ENCODE measurements at regions not wholly inside any gene's neighbourhood (a gene's known extent, or its start where the extent isn't known, plus 50 kb on each side); places are given as distances from the start of the nearest gene placed in this dataset.
A peak's percentile ranks its signal among the peaks of the same experiment; 100 is the strongest.
"Not testable (repeated sequence)": the region's sequence is repeated elsewhere in the genome, so short reads cannot be mapped to it uniquely, and the experiment has no call there.

DNA sequence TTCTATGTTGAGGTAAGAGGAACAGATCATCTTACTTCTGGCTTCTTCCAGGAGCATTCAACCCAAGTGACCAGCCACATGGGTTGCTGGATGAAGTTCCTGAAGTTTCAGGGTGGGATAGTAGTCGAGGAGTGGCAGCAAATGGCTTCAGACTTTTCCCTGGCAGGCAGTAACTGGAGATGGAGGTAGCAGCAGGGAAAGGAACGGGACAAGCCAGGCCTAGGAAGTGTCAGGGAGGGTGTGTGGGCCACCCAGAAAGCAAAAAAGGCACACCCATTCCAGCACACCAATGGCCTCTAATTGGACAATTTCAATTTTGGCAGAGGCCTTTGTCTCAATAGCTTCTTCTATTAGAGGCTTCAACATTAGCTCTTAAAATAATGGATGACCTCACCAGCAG, 498.6 kb upstream of the ATP11B start:
- DNase-seq = no peak

DNA sequence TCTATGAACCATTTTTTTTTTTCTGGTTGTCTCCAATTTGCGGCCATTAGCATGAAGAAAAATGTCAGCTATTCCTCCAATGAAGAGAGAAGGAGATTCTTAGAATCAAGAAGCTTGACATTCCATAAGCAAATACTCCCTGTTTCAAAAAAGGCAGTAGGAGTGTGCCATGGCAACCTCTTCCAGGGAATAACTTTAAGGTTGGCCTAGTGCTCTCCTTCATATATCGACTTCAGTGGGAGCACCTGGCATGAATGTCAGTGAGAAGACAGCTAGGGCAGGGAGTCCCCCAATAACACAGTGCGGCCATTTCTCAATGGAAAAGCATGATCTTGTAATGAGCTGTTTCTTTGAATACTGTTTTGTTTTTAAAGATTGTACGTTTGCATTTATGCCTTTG, 493.0 kb upstream of the ATP11B start:
- DNase-seq = no peak

DNA sequence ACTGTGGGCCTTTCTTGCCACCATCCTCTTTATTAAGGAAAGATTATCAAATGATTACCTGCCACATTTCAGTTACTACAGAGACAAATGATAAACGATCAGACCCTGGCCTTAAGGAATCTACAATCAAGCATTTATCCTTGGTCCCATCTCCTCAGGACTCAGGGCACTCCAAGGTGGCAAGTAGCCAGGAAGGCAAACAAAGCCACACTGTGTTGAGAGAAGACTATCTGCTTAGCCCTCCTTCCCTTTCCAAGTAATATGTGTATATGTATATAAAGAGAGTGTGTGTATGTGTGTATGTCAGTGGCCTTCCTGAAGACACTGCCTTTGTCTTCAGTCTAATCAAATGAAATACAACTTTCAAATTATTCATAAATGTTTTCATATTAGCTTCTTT, 490.1 kb upstream of the ATP11B start:
- no peak for DNase-seq

DNA sequence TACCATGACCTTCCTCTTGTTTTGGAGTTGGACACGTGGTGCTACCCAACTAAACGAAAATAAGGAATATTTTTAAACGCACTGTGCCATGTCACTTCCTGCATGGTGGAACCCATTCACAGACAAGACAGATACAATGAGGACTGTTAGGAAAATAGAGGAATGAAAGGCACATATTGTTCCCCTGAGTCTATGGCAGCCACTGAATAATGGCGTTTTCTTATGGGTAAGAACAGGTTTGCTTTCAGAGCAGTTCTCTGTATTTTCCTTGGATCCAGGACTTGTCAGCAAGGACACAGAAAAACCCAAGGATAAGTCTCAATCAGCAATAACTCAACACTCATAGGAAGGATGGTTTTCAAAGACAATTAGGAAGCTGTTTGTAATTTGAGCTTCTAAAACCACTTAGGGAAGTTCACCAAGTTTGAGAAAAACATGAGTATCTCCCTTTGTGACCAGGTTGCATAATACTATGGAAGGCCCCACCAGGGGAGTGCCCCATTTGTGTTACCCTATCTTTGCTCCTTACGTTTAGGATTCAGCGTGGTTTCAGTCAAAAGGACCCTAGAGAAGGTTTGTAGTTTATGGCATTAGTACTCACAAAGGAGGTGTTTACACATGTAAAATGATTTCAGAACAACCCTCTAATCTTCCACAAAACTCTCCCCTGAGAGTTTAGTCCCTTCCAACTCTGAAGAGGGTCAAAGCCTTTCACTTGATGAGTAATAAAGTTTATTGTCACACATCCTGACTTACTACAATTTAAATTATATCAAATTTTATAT, 487.2 kb upstream of the ATP11B start:
- DNase-seq = no peak

DNA sequence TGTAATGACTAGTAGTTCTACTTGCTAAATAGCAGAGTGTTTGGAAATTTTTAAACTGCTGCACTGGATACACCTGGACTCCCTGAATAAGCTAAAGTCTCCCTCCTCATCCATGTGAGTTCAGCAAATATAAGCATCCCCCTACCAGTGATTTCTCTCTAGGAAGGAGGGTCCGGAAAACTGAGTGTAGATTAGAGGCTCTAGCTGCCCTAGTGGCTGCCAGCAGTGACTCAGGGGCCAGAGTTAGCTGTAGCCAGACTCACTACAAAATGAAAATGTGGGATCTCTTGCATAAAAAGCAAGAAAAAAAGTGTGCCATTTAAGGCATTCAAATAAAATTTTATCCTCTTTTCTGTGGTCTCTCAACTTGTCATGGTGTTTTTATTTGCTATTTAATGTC, 485.0 kb upstream of the ATP11B start:
- DNase-seq = no peak

DNA sequence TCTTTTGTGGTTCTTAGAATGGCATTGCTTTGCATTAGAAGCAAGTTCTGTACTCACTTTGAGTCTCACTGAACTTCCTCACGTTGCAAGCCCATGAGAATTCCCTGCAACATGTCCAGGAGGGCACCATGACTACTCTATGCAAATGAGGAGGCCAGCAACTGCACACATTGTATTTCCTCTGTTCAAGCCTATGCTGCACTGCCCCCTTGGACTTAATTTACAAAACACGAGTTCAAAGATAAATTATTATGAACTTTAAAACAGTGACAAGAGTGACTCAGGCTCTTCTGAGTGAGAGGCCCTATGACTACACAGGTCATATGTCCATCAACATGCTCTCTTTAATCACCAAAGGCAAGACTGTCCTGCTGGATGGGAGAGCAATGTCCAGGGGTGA, 484.2 kb upstream of the ATP11B start:
- no peak for DNase-seq

DNA sequence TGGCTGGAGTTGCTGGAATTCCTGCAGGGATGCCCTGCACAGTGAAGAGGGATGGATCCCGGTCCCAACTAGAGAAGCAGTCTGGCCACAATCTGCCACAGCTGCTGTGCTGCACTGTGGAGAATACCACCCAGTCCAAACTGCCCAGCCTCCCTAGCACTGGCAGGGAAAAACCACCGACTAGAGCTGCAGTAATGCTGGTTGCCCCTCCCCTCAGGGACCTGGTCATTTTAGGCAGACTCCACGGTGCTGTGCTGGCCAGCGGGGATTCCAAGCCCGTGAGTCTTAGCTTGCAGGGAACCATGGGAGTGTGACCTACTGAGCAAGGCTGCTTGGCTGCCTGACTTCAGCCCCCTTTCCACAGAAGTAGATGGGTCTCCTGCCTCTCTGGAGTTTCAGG, 478.0 kb upstream of the ATP11B start:
- no peak for DNase-seq

DNA sequence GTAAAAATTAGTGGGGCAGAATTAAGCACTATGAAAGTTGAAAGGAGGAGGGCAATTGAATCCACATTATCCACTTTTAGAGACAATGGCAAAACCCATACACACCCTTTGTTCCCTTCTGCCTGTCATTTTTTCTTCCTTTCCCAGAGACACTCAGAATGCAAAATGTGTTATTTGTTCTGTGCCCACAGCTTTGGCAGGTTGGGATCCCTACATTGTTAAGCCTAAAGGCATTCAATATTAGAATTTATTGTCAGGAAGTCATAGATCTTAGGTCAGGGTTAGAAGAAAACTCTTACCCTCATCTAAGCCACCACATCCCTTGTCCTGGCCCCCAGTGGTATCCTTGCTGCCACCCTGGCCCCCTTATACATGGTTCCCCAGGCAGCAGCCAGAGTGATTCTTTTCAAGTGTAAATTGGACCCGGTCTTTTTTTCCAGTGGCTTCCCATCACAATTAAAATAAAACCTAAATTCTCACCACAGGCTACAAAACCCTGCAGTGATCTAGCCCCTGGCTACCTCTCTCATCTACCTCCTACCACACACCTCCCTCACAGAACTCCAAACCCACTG, 470.1 kb upstream of the ATP11B start:
- no peak for DNase-seq

DNA sequence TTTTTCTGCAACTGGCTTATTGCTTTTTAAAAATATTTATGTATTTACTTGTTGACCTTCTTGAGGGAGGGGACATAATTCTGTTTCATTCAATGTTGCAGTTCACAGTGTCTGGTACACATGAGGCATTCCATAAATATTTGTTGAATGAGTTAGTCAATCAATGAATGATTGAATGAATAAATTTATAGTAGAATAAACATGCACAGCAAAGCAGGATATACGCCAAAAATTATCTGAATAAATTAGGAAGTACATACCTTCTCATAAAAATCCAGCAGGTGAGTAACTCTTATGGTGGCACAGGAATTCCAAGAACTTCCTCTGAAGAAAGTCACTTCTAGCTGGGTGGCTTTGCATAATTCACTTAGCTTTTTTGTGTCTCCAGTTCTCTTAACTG, 469.4 kb upstream of the ATP11B start:
- no peak for DNase-seq

DNA sequence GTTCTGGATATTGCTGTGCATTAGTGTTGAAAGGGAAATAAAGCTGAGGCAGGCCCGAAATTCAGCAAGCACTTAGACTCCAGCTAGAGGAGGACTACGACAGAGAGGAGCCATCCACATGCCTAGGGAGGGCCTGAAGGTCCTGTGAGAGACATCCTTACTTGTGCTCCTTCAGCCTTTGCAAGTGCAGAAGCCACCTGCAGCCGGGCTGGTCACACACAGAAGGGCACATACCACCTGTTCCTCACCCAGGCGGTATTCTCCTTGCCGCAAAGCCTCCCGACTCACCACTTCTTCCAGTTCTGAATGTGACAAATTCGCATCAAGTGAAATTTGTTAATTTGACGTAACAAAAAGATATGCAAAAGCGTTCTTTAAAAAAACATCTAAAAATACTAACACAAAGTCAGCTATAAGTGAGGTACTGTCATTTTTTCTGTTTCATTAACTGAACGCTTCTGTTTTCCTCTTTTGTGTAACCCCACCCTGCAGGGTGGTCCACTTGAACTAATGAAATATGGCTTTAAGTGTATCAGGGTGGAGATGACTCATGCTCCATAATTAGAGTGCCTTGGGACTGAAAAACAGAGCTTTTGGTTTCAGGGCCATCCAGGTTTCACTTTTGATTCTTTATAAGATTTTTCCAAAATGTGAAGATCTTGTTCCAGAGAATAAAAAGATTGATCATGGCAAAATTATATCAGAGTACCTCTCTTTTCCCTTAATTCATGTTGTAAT, 467.9 kb upstream of the ATP11B start:
- no peak for DNase-seq

DNA sequence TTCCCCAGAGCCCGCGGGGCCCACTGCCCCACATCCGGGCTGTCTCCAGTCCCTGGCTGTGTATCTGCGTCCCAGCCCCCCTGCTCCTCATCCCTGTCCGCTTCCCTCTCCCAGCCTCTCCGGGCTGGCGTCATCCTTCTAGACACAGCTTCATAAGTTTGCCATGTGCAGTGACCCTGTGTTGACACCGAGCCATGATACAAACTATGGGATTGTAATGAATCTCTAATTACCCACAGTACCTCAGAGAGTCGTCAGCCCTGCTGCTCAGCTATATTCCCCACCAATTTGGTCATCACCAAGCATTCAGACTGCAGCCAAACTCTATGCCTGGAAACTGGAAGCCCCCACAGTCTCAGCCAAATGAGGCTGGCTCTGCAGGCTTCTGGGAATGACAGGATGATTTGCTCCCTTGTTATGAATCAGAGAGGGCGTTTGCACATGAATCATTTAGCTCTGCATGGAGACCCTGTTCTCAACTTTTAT, 466.1 kb upstream of the ATP11B start:
- DNase-seq = no peak

DNA sequence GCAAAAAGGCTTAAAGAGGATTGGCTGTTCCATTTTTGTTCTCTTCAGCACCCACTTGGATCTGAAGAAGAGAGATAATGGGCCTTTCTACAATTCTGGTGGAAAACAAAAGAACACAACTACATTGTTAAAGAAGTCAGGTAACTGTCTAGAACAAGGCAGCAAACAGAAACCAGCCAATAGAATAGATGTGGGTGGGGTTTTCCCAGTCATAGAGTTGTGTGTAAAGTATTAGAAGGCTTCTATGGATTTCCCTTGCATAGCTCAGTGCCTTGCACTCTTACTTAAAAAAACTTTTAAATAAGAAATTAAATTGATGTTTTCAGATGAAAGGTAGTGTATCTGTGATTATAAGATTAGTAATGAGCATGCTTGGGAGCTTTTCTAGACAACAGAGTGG, 462.7 kb upstream of the ATP11B start:
- DNase-seq = no peak

DNA sequence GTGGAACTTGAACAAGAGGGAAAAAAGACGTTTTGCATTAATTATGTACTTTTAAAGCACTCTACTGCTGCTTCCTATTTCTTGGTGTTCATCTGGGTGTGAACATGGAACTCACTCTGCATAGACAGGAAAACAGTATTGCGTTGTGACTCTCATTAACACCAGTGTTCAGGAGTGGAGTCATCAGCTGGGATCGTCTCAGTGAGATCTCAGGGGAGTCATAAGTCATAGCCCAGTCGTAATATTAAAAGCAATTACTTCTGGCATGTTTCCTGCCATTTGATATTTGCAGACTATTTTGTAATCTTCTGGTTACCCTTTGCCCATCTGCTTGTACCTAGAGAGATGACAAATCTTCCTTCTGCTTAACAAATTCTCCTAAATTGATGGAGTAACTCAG, 462.0 kb upstream of the ATP11B start:
- peak; percentile 80 for DNase-seq

DNA sequence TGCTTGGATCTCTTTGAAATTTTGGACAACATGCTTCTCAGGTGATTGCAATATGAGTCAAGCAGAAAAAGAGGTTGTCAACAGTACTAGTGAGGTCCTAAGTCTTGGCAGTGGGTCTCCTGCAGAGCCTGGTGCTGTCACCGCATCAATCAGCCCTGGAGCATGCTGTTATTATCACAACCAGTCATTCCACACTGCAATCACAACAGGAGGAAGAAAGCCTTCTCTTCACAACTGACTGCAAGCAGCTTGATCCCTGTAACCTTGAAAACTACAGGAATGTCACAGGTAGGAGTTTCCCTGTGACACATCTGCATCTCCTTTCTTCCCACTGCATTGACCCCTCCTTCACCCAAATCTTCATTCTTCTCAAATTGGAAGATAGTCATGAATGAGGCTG, 451.1 kb upstream of the ATP11B start:
- no peak for DNase-seq

DNA sequence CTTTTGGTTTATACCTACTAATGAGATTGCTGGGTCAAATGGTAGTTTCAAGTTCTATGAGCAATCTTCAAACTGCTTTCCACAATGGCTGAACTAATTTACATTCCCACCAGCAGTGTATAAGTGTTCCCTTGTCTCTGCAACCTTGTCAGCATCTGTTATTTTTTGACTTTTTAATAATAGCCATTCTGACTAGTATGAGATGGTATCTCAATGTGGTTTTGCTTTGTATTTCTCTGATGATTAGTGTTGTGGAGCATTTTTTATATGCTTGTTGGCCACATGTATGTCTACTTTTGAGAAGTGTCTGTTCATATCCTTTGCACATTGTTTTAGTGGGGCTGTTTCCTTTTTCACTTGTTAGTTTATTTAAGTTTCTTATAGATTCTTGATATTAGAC, 449.3 kb upstream of the ATP11B start:
- DNase-seq = not testable (repeated sequence)

DNA sequence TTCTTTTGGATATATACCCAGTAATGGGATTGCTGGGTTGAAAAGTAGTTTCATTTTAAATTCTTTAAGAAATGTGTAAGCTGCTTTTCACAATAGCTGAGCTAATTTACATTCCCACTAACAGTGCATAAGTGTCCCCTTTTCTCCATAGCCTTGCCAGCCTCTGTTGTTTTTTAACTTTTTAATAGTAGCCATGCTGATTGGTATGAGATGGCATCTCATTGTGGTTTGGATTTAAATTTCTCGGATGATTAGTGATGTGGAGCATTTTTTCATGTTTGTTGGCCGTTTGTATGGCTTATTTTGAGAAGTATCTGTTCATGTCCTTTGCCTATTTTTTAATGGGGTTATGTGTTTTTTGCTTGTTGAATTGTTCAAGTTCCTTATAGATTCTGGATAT, 444.3 kb upstream of the ATP11B start:
- DNase-seq = no peak

DNA sequence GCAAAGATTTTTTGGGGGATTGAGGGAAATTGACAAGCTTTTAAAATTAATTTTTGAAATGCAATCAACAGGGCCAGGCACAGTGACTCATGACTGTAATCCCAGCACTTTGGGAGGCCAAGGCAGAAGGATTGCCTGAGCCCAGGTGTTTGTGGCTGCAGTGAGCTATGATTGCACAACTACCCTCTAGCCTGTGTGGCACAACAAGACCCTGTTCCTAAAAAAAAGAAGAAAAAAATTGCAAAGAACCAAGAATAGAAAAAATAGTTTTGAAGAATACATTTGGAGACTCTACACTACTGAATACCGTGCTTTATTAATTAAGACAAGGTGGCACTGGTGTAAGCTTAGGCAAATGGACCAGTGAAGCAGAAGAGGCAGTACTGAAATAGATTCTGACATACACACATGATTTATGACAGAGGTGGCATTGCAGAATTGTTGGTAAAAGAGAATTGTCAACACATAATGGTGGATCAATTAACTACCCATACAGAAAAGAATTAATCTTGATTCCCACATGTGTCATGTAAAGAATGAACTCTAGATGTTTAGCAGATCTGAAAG, 443.3 kb upstream of the ATP11B start:
- no peak for DNase-seq

DNA sequence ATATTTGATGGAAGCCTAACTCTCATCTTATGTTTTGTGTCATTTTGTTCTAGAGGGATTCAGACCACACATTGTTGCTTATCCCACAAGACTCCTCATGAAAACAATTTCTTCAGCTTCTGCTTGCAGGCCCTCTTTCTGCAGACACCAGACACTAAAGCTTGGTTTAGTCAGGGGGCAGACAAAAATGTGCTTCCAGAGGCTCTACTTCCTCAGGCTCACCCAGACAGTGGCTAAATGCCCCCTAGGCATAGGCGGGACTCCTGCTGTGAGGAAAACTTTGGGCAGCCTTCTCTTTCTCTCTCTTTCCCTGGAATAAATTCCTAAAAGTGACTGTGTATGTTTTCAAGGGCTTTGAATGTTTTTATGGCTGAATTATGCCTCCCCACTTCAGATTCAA, 435.4 kb upstream of the ATP11B start:
- DNase-seq = no peak

DNA sequence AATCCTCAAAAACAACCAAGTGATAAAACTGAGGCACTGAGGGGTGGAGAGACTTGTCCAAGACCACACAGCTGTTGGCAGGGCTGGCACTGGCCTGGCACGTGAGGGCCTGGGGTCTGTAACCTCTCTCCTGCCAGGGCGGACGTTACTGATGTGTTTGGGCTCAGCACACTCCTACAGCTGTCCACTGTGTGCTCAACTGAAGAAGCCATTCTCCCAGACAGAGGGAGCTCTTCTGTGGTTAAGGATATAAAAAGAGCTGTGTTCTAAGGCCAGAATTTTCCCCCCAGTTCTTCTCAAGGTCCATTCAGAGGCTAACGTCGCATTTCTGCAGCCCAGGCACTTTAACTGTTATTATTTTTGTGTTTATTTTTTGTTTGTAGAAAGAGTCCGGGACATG, 429.0 kb upstream of the ATP11B start:
- no peak for DNase-seq

DNA sequence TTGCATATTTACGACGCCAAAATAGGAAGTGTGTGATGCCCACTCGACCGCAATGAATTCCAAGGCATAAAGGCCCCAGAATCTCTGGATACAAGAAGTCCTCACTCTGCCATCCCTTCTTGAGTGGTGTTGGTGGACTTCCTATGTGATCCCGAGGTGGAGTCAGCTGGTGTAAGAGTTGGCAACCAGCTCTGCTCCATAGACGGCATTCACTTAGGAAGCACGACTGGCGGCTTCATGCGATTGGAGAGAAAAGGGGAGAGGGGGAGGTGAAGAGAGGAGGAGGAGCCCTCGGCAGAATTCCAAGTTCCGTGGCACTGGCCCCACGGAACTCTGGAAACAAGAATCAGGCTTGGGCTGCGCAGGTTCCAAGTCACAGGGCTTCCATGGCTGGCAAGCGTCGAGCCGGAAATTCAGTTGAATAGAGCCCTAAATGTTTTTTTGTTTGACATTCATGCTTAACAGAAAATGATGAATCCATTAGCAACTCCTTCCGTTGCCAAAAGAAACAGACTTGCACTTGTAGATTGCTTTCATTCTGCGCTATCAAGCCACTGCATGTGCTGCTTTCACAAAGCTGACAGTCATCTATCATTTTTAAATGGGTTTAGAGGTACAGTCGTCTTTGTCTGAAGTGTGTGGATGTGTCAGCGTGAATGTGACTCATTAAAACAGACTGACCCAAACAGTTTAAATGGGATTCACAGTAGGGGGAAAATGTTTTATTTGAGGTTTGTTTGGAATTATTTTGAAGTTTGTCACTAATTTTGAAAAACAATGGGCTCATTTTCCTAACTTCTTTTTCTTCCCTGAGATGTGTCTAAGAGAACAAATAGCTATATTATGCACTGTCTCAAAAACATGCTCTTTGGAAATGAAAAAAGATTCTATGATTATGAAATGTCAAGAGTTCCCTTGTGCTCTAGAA, 428.3 kb upstream of the ATP11B start:
- DNase-seq = no peak

DNA sequence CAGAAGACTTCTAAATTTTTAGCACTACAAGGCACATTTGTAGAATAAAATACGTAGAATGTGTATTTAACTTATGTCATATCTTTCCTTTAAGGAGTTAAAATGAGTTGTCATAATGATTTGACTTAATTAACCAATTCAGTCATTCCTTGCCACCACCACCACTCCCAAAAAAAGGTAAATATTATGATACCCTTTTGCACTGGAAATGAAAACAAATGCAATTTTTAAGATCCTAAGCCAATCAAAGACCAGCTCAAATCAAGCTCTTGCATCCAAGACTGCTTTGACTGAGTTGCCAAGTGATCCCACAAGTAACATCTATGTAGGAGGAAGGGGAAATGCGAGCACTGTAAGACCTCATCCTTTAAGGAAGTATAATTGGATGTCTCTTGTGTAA, 426.6 kb upstream of the ATP11B start:
- no peak for DNase-seq

DNA sequence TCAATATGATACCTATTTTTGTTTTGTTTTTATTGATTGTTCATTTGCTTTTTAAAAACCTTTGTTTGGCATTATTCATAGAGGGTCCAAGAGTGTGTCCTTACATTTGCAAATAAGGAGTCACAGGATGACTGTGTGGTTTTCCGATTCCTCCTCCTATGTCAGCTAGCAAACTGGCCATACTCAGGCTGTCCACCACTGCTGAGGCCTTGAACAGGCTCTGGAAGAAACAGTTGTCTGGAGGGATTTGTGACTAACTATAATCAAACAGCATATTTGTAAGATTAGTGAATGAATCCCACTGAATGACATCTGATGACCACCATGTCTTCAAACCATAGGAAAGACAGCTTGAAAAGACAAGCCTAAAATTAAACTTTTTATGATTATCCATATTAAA, 423.4 kb upstream of the ATP11B start:
- no peak for DNase-seq

DNA sequence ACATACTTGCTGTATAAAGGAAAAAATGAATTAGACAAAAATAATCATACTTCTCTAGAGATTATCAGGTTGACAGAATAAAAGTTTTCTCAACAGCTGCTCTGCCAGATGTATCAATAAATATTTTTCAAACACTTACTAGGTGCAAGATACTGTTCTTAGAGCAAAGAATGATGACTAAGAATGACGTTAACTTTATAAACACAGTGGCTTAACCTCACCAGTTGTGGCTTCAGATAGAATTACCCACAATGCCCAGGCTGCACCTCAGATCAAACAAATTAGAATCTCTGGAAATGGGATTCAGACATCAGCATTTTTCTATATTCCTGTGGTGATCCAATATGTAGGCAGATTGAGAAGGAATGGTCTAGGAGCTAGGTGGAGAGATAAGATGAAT, 422.4 kb upstream of the ATP11B start:
- no peak for DNase-seq
